HG03520 (cell line): ENCODE measurements at regions not wholly inside any gene's neighbourhood (a gene's known extent, or its start where the extent isn't known, plus 50 kb on each side); places are given as distances from the start of the nearest gene placed in this dataset.

Experiments
- ATAC-seq: cut with Tn5 transposase; IDR thresholded peaks from one replicate; pipeline ENCODE4 v1.9.1; 2021; ENCODE audit warnings: mild to moderate bottlenecking, moderate library complexity; ENCODE audit not compliant: unreplicated experiment

GRCh38 chr3:56902468-56903160, 100.9 kb upstream of the ARHGEF3 start:
- no peak for ATAC-seq

GRCh38 chr3:56900801-56901200, 99.1 kb upstream of the ARHGEF3 start:
- no peak for ATAC-seq

GRCh38 chr3:56899851-56900250, 98.1 kb upstream of the ARHGEF3 start:
- no peak for ATAC-seq

- no peak for ATAC-seq
These were observed 97.3 kb upstream of the ARHGEF3 start for GRCh38 chr3:56899078-56899477.

GRCh38 chr3:56896357-56896756, 94.6 kb upstream of the ARHGEF3 start:
- ATAC-seq: no peak

GRCh38 chr3:56894881-56895431, 93.2 kb upstream of the ARHGEF3 start:
- peak; percentile 61 for ATAC-seq

- ATAC-seq: no peak
These were observed 88.8 kb upstream of the ARHGEF3 start for GRCh38 chr3:56890448-56891091.

GRCh38 chr3:56889131-56889530, 87.4 kb upstream of the ARHGEF3 start:
- ATAC-seq: no peak

GRCh38 chr3:56887402-56888025, 85.8 kb upstream of the ARHGEF3 start:
- ATAC-seq: no peak

GRCh38 chr3:56886314-56886713, 84.6 kb upstream of the ARHGEF3 start:
- no peak for ATAC-seq

GRCh38 chr3:56885879-56886278, 84.1 kb upstream of the ARHGEF3 start:
- ATAC-seq: no peak

GRCh38 chr3:56885453-56885852, 83.7 kb upstream of the ARHGEF3 start:
- ATAC-seq: no peak

GRCh38 chr3:56884387-56884786, 82.6 kb upstream of the ARHGEF3 start:
- no peak for ATAC-seq

GRCh38 chr3:56883828-56884227, 82.1 kb upstream of the ARHGEF3 start:
- no peak for ATAC-seq

- no peak for ATAC-seq
These were observed 81.1 kb upstream of the ARHGEF3 start for GRCh38 chr3:56882896-56883295.

GRCh38 chr3:56881841-56882240, 80.1 kb upstream of the ARHGEF3 start:
- ATAC-seq: no peak

- no peak for ATAC-seq
These were observed 79.2 kb upstream of the ARHGEF3 start for GRCh38 chr3:56880720-56881575.

GRCh38 chr3:56879436-56880215, 77.9 kb upstream of the ARHGEF3 start:
- ATAC-seq: no peak

- ATAC-seq: no peak
These were observed 76.3 kb upstream of the ARHGEF3 start for GRCh38 chr3:56878074-56878473.

GRCh38 chr3:56876916-56877315, 75.2 kb upstream of the ARHGEF3 start:
- no peak for ATAC-seq
